SK-N-SH treated with all-trans-retinoic acid at 6 μM for 48 hours (cell line): ENCODE measurements at regions not wholly inside any gene's neighbourhood (a gene's known extent, or its start where the extent isn't known, plus 50 kb on each side); places are given as distances from the start of the nearest gene placed in this dataset.
"Not testable (repeated sequence)": the region's sequence is repeated elsewhere in the genome, so short reads cannot be mapped to it uniquely, and the experiment has no call there.

Experiments used
- ATAC-seq: fragments of 200-7000 bp; cut with Tn5 transposase; 3 replicates; pipeline ENCODE4 v1.9.1; 2020; ENCODE audit warnings: mild to moderate bottlenecking, moderate library complexity
- ARNTL ChIP-seq: fragments of 450-650 bp; formaldehyde crosslinking; IDR thresholded peaks from 2 replicates; pipeline ENCODE4 v1.5.0; 2020; ENCODE audit warnings: low read depth, mild to moderate bottlenecking, moderate library complexity, borderline replicate concordance
- BACH2 ChIP-seq: fragments of 250-450 bp; sonication (Bioruptor Pico); IDR thresholded peaks from 2 replicates; pipeline ENCODE4 v1.9.0; 2021; ENCODE audit warnings: mild to moderate bottlenecking, borderline replicate concordance
- ESRRG ChIP-seq: fragments of 250-450 bp; sonication (Bioruptor Pico); IDR thresholded peaks from 2 replicates; pipeline ENCODE4 v1.6.1; 2021; ENCODE audit warnings: mild to moderate bottlenecking
- GLIS3 ChIP-seq: fragments of 250-450 bp; sonication (Bioruptor Pico); IDR thresholded peaks from 2 replicates; pipeline ENCODE4 v1.5.0; 2020; ENCODE audit warnings: mild to moderate bottlenecking, moderate library complexity
- ISL1 ChIP-seq: fragments of 250-450 bp; sonication (Bioruptor Pico); IDR thresholded peaks from 2 replicates; pipeline ENCODE4 v2.1.2; 2022; ENCODE audit warnings: mild to moderate bottlenecking, moderate library complexity
- OSR1 ChIP-seq: fragments of 250-450 bp; sonication (Bioruptor Pico); IDR thresholded peaks from 2 replicates; pipeline ENCODE4 v1.8.0; 2022; ENCODE audit warnings: moderate library complexity, mild to moderate bottlenecking, inconsistent platforms
- PATZ1 ChIP-seq: fragments of 250-450 bp; sonication (Bioruptor Pico); IDR thresholded peaks from 2 replicates; pipeline ENCODE4 v1.8.0; 2020; ENCODE audit warnings: mild to moderate bottlenecking, moderate library complexity, borderline replicate concordance
- PPARA ChIP-seq: fragments of 250-450 bp; sonication (Bioruptor Pico); IDR thresholded peaks from 2 replicates; pipeline ENCODE4 v1.5.0; 2020; ENCODE audit warnings: mild to moderate bottlenecking, borderline replicate concordance
- RARB ChIP-seq: fragments of 250-450 bp; sonication (Bioruptor Pico); IDR thresholded peaks from 2 replicates; pipeline ENCODE4 v1.8.0; 2021; ENCODE audit warnings: mild to moderate bottlenecking, moderate library complexity
- SNAI2 ChIP-seq: fragments of 250-450 bp; sonication (Bioruptor Pico); IDR thresholded peaks from 2 replicates; pipeline ENCODE4 v1.5.0; 2020; ENCODE audit warnings: mild to moderate bottlenecking, moderate library complexity
- TCF4 ChIP-seq: fragments of 250-450 bp; sonication (Bioruptor Pico); IDR thresholded peaks from 2 replicates; pipeline ENCODE4 v1.8.0; 2021; ENCODE audit warnings: mild to moderate bottlenecking, moderate library complexity, borderline replicate concordance
- TOX ChIP-seq: fragments of 250-450 bp; sonication (Bioruptor Pico); IDR thresholded peaks from 2 replicates; pipeline ENCODE4 v1.8.0; 2021; ENCODE audit warnings: mild to moderate bottlenecking, moderate library complexity, borderline replicate concordance
- TSHZ2 ChIP-seq: fragments of 250-450 bp; sonication (Bioruptor Pico); IDR thresholded peaks from 2 replicates; pipeline ENCODE4 v1.5.0; 2020; ENCODE audit warnings: mild to moderate bottlenecking, moderate library complexity
- ZC3H10 ChIP-seq: fragments of 250-450 bp; sonication (Bioruptor Pico); IDR thresholded peaks from 2 replicates; pipeline ENCODE4 v1.5.1; 2021; ENCODE audit warnings: mild to moderate bottlenecking, moderate library complexity
- ZFP3 ChIP-seq: fragments of 250-450 bp; sonication (Bioruptor Pico); IDR thresholded peaks from 2 replicates; pipeline ENCODE4 v1.5.0; 2020; ENCODE audit warnings: mild to moderate bottlenecking, moderate library complexity
- ZFP30 ChIP-seq: fragments of 450-650 bp; formaldehyde crosslinking; IDR thresholded peaks from 2 replicates; pipeline ENCODE4 v1.5.0; 2022; ENCODE audit warnings: mild to moderate bottlenecking, moderate library complexity
- ZNF565 ChIP-seq: fragments of 450-650 bp; formaldehyde crosslinking; conservative IDR thresholded peaks from 2 replicates; pipeline ENCODE4 v1.5.0; 2020; ENCODE audit warnings: low read depth, mild to moderate bottlenecking, moderate library complexity
- ZNF70 ChIP-seq: fragments of 450-650 bp; formaldehyde crosslinking; IDR thresholded peaks from 2 replicates; pipeline ENCODE4 v1.5.0; 2020; ENCODE audit warnings: mild to moderate bottlenecking, moderate library complexity
- ZNF8 ChIP-seq: fragments of 450-650 bp; formaldehyde crosslinking; IDR thresholded peaks from 2 replicates; pipeline ENCODE4 v1.5.0; 2020; ENCODE audit warnings: mild to moderate bottlenecking, moderate library complexity
- TF ChIP-seq, protein P1 (sequence below): fragments of 250-450 bp; sonication (Bioruptor Pico); IDR thresholded peaks from 2 replicates; pipeline ENCODE4 v1.5.1; 2021; ENCODE audit warnings: mild to moderate bottlenecking, moderate library complexity
- TF ChIP-seq, protein P2 (sequence below): fragments of 250-450 bp; sonication (Bioruptor Pico); IDR thresholded peaks from 2 replicates; pipeline ENCODE4 v1.5.1; 2020; ENCODE audit warnings: low read depth, mild to moderate bottlenecking, moderate library complexity

DNA sequence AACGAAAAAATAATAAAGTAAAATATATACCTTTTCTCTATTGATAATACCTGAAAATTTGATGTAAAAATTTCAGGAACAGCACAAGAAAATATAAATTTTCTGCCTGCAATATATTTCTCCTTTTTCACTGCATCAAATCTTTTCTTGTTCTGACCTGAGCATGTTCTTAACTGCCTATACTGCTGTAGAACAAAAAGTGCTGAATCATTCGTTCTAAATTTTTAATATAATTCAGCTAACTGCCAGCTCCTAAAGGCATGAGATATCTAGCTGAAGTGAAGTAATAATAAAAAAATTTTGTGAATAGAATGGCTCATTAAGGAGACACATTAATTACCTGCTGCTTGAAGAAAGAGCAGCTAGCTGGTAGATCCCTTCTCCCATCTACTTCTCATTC lies 188.6 kb upstream of the FKBP1C start:
- TF ChIP-seq GLIS3 (CRISPR knock-in tag): no peak
- TF ChIP-seq TOX (CRISPR knock-in tag): no peak
- TF ChIP-seq, protein P1, sequence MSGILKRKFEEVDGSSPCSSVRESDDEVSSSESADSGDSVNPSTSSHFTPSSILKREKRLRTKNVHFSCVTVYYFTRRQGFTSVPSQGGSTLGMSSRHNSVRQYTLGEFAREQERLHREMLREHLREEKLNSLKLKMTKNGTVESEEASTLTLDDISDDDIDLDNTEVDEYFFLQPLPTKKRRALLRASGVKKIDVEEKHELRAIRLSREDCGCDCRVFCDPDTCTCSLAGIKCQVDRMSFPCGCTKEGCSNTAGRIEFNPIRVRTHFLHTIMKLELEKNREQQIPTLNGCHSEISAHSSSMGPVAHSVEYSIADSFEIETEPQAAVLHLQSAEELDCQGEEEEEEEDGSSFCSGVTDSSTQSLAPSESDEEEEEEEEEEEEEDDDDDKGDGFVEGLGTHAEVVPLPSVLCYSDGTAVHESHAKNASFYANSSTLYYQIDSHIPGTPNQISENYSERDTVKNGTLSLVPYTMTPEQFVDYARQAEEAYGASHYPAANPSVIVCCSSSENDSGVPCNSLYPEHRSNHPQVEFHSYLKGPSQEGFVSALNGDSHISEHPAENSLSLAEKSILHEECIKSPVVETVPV: no peak
- no peak for TF ChIP-seq TCF4 (CRISPR knock-in tag)
- TF ChIP-seq, all 23 proteins: peak for 0
- ATAC-seq: no peak

DNA sequence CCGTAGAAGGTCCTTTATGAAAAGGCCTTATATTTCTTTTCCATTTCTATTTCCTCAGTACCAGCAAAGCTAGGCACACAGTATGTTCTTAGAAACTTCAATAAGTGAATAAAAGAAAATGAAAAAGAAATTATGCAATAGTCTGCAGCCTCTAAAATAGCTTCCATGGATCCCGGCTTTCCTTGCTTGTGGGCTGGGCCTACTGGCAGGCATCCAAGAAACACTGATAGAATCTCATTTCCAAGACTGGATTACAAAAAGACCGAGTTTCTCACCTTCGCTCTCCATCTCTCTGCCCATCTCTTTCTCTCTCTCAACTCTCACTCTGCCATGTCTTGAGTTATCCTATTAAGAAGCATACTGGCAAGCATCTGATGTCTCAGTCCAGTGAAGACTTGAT lies 187.5 kb upstream of the FKBP1C start:
- TF ChIP-seq OSR1 (no peak), ZNF8 (CRISPR knock-in tag) (no peak), SNAI2 (CRISPR knock-in tag) (no peak), TCF4 (CRISPR knock-in tag) (no peak), ISL1 (no peak), PPARA (CRISPR knock-in tag) (no peak), ARNTL (CRISPR knock-in tag) (no peak), RARB (no peak), BACH2 (CRISPR knock-in tag) (no peak), PATZ1 (no peak), ZC3H10 (CRISPR knock-in tag) (no peak), TOX (CRISPR knock-in tag) (no peak)
- TF ChIP-seq, protein P2, sequence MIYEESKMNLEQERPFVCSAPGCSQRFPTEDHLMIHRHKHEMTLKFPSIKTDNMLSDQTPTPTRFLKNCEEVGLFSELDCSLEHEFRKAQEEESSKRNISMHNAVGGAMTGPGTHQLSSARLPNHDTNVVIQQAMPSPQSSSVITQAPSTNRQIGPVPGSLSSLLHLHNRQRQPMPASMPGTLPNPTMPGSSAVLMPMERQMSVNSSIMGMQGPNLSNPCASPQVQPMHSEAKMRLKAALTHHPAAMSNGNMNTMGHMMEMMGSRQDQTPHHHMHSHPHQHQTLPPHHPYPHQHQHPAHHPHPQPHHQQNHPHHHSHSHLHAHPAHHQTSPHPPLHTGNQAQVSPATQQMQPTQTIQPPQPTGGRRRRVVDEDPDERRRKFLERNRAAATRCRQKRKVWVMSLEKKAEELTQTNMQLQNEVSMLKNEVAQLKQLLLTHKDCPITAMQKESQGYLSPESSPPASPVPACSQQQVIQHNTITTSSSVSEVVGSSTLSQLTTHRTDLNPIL: no peak
- TF ChIP-seq, protein P1: no peak
- no peak for ATAC-seq

DNA sequence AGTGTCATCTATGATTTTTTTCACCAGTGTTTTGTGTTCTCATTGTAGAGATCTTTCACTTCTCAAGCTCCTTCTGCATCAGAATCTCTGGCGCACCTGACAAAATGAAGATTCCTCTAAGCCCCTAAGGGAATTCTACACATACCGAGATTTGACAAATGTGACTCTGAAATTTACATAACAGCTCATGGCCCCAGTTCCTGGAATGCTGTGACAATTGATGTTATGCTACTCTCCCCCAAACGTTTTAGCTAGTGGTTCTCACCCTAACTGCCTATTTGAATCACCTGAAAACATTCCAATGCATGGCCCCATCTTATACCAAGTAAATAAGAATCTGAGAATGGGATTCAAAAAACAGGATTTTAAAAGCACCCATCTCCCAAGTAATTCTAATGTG lies 162.1 kb upstream of the FKBP1C start:
- no peak for ATAC-seq
- no peak for TF ChIP-seq ZNF565 (CRISPR knock-in tag)
- no peak for TF ChIP-seq ESRRG (CRISPR knock-in tag)
- TF ChIP-seq, protein P1: no peak
- no peak for TF ChIP-seq ZNF70 (CRISPR knock-in tag)
- no peak for TF ChIP-seq ZFP30 (CRISPR knock-in tag)

DNA sequence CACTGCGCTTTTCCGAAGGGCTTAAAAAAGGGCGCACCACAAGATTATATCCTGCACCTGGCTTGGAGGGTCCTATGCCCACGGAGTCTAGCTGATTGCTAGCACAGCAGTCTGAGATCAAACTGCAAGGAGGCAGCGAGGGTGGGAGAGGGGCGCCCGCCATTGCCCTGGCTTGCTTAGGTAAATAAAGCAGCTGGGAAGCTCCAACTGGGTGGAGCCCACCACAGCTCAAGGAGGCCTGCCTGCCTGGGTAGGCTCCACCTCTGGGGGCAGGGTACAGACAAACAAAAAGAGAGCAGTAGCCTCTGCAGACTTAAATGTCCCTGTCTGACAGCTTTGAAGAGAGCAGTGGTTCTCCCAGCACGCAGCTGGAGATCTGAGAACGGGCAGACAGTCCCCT lies 158.1 kb upstream of the FKBP1C start:
- not testable (repeated sequence) for ATAC-seq

DNA sequence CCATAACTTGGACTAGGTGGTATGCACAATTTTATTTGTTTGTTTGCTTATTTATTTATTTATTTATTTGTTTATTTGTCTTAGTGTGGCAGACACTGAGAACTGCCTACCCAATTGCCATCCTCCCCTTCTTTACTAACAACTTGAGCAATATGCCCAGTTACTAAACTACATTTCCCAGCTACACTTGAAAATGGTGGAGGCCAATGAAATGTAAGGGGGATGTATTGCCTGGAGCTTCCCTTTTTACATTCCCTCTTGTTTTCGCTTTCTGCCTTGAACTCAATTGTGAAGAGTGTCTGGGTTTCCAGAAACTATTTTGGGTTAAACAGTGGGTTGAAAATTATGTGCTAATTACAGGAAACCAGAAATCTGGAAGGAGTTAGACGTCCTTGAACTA lies 152.7 kb upstream of the FKBP1C start:
- no peak for ATAC-seq
- TF ChIP-seq OSR1 (no peak), PPARA (CRISPR knock-in tag) (no peak), ZFP3 (CRISPR knock-in tag) (no peak), TCF4 (CRISPR knock-in tag) (no peak), ZNF70 (CRISPR knock-in tag) (no peak), PATZ1 (no peak), RARB (no peak), TOX (CRISPR knock-in tag) (no peak), ZFP30 (CRISPR knock-in tag) (no peak), TSHZ2 (CRISPR knock-in tag) (no peak), ZNF565 (CRISPR knock-in tag) (no peak), ZNF8 (CRISPR knock-in tag) (no peak), ESRRG (CRISPR knock-in tag) (no peak), ARNTL (CRISPR knock-in tag) (no peak), SNAI2 (CRISPR knock-in tag) (no peak), ZC3H10 (CRISPR knock-in tag) (no peak)
